Lower leg skin (tissue), 3 donors: ENCODE measurements at regions not wholly inside any gene's neighbourhood (a gene's known extent, or its start where the extent isn't known, plus 50 kb on each side); places are given as distances from the start of the nearest gene placed in this dataset.

Experiments used
- CTCF ChIP-seq, 3 donors: fragments of 450-650 bp; IDR thresholded peaks; one replicate each; pipeline ENCODE4 v1.5.1; 2016; ENCODE audit warnings: antibody characterized with exemption in 3 of 3, mild to moderate bottlenecking in 3 of 3, moderate library complexity in 2 of 3
- POLR2A ChIP-seq, 2 donors: fragments of 450-650 bp; IDR thresholded peaks; one replicate each; pipeline ENCODE4 v1.6.1; 2016 to 2017; ENCODE audit warnings: antibody characterized with exemption in 2 of 2, mild to moderate bottlenecking in 1 of 2, moderate library complexity in 1 of 2

GRCh38 chr9:71620746-71621145, 147.6 kb downstream of the CEMIP2 start:
- TF ChIP-seq CTCF (IDR thresholded peaks at IDR 0.05), result no peak
- TF ChIP-seq POLR2A (IDR thresholded peaks at IDR 0.05), result no peak
